ENCODE measurements at regions not wholly inside any gene's neighbourhood (a gene's known extent, or its start where the extent isn't known, plus 50 kb on each side); places are given as distances from the start of the nearest gene placed in this dataset.

- TF ChIP-seq SP1 (IDR thresholded peaks at IDR 0.05) (no peak), FOXM1 (IDR thresholded peaks at IDR 0.05; ENCODE audit: borderline replicate concordance) (no peak)
Observed at GRCh38 chr6:149261364-149262040, 56.0 kb upstream of the TAB2 start.
